Naive thymus-derived CD4-positive, alpha-beta T cell (primary cell): ENCODE measurements at regions not wholly inside any gene's neighbourhood (a gene's known extent, or its start where the extent isn't known, plus 50 kb on each side); places are given as distances from the start of the nearest gene placed in this dataset.

Experiments
- ATAC-seq: fragments of 150-1000 bp; cut with Tn5 transposase; 2 replicates; pipeline ENCODE4 v1.10.0; 2021; ENCODE audit warnings: mild to moderate bottlenecking, moderate library complexity
- CTCF ChIA-PET: fragments of 350-600 bp; sonication (Branson Sonifier 250); formaldehyde crosslinking; loops from one replicate; lab custom pipeline; 2021; ENCODE audit warnings: antibody characterized with exemption; lab: Charles Lee
- POLR2A ChIA-PET: fragments of 350-600 bp; sonication (Branson Sonifier 250); formaldehyde crosslinking; loops from one replicate; lab custom pipeline; 2021; ENCODE audit warnings: antibody characterized with exemption, inconsistent platforms; lab: Charles Lee
- DNase-seq, 9 donors: peaks; one replicate each; pipeline versions ENCODE4 v3.0.0 to v3.0.0-alpha.2; 2020 to 2022; ENCODE audit warnings: mixed read lengths in 1 of 9
- H3K27ac ChIP-seq: one replicate; pipeline ENCODE4 v1.7.0; 2013; ENCODE audit warnings: mild to moderate bottlenecking, low read depth, low read length, moderate library complexity
- H3K27me3 ChIP-seq, 2 donors: one replicate each; pipeline ENCODE4 v1.7.0; 2013; ENCODE audit warnings: low read length in 2 of 2, mild to moderate bottlenecking in 2 of 2, moderate library complexity in 2 of 2; ENCODE audit not compliant: control insufficient read depth in 2 of 2, insufficient read depth in 2 of 2
- H3K36me3 ChIP-seq, 3 experiments: 1 replicate in 2 of 3; 2 replicates in 1 of 3; pipeline ENCODE4 v1.7.0; 2013; ENCODE audit warnings: low read length in 3 of 3, mild to moderate bottlenecking in 3 of 3, moderate library complexity in 1 of 3; ENCODE audit not compliant: insufficient read depth in 3 of 3, control insufficient read depth in 2 of 3
- H3K4me1 ChIP-seq, 2 donors: one replicate each; pipeline ENCODE4 v1.7.0; 2013; ENCODE audit warnings: low read length in 2 of 2, mild to moderate bottlenecking in 2 of 2, moderate library complexity in 1 of 2; ENCODE audit not compliant: control insufficient read depth in 2 of 2, insufficient read depth in 2 of 2
- H3K4me3 ChIP-seq: 2 replicates; pipeline ENCODE4 v1.7.0; 2013; ENCODE audit warnings: mild to moderate bottlenecking, low read length
- H3K9me3 ChIP-seq, 3 experiments: 1 replicate in 2 of 3; 2 replicates in 1 of 3; pipeline ENCODE4 v1.7.0; 2013; ENCODE audit warnings: low read length in 3 of 3; ENCODE audit not compliant: control insufficient read depth in 2 of 3
- H3K27ac Mint-ChIP-seq, 9 donors: one replicate each; pipeline ENCODE4 v1.8.0; 2020 to 2022; ENCODE audit warnings: mixed read lengths in 9 of 9, mild to moderate bottlenecking in 8 of 9, moderate library complexity in 5 of 9, inconsistent platforms in 2 of 9
- H3K27me3 Mint-ChIP-seq, 5 donors: one replicate each; pipeline ENCODE4 v1.8.0; 2021 to 2022; ENCODE audit warnings: mixed read lengths in 5 of 5, mild to moderate bottlenecking in 1 of 5
- H3K36me3 Mint-ChIP-seq, 5 donors: one replicate each; pipeline ENCODE4 v1.8.0; 2020 to 2022; ENCODE audit warnings: mixed read lengths in 5 of 5, mild to moderate bottlenecking in 3 of 5, inconsistent platforms in 1 of 5
- H3K4me1 Mint-ChIP-seq, 7 donors: one replicate each; pipeline ENCODE4 v1.8.0; 2020 to 2022; ENCODE audit warnings: mixed read lengths in 7 of 7, mild to moderate bottlenecking in 3 of 7, inconsistent platforms in 1 of 7
- H3K4me3 Mint-ChIP-seq, 10 donors: one replicate each; pipeline ENCODE4 v1.8.0; 2020 to 2022; ENCODE audit warnings: mild to moderate bottlenecking in 10 of 10, mixed read lengths in 10 of 10, moderate library complexity in 6 of 10, inconsistent platforms in 2 of 10
- H3K9me3 Mint-ChIP-seq, 11 donors: one replicate each; pipeline ENCODE4 v1.8.0; 2020 to 2022; ENCODE audit warnings: mixed read lengths in 11 of 11, mild to moderate bottlenecking in 4 of 11, inconsistent platforms in 1 of 11, moderate library complexity in 1 of 11
- intact Hi-C, 2 donors: fragments of 100-400 bp; cut with micrococcal nuclease; formaldehyde crosslinking; loops; one replicate each; pipeline ENCODE4 v1.15.1; 2023

DNA sequence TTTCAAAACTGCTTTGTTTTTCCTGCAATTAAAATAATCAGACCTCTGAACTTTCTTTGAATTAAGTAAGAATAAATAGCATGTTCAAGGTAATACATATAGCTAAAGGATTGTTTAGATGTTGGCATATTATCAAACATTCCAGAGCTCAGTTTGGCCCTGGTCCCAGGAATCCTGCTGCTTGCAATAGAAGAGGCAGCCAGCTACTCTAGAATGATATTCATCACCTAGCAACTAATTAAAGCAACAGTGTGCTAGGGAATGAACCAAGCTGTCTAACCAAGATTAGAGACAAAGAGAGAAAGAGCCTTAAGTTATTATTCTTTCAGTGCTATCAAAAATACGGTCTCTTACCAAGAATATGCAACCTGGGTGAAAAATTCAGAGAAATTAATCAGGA is 460.9 kb downstream of the GABRG1 start:
- no peaks in the 10 kb centered on the region for H3K27me3 ChIP-seq
- Mint-ChIP-seq H3K9me3 (peaks cover 0 to 13% (median 2%) of the 10 kb centered on the region in 11 donors), H3K36me3 (no peaks in the 10 kb centered on the region), H3K4me1 (no peaks in the 10 kb centered on the region), H3K27ac (no peak overlapping the region), H3K27me3 (no peaks in the 10 kb centered on the region), H3K4me3 (no peak overlapping the region)
- CTCF ChIA-PET: no interaction called here
- DNase-seq (no peak), ATAC-seq (no peak)
- POLR2A ChIA-PET: no interaction called here
- H3K4me3 ChIP-seq: no peak overlapping the region
- H3K4me1 ChIP-seq: no peaks in the 10 kb centered on the region
- intact Hi-C loops: no loop called here
- H3K27ac ChIP-seq: no peak overlapping the region
- no peaks in the 10 kb centered on the region for H3K36me3 ChIP-seq
- H3K9me3 ChIP-seq: no peaks in the 10 kb centered on the region

DNA sequence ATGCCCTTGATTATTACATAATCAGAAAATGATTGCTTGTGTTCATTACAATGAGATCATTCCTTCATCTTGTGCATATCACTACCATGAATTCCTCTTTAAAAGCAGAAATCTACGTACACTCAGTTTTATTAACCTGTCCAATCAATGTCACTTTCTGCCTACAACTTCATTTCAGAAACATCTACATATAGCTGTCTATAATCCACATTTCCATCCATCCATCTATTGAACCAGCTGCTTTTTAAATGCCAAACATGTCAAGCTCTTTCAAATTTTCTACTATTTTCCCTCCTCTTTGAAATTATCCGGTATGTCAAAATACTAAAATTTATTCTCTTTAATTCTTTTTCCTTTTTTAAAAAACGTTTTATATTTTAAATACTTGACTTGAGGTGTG is 462.0 kb downstream of the GABRG1 start:
- H3K4me1 Mint-ChIP-seq: no peaks in the 10 kb centered on the region
- Histone ChIP-seq H3K4me1 (no peaks in the 10 kb centered on the region), H3K27me3 (no peaks in the 10 kb centered on the region), H3K9me3 (no peaks in the 10 kb centered on the region), H3K36me3 (no peaks in the 10 kb centered on the region), H3K27ac (no peak overlapping the region), H3K4me3 (no peak overlapping the region)
- POLR2A ChIA-PET: no interaction called here
- intact Hi-C loops: no loop called here
- CTCF ChIA-PET: no interaction called here
- ATAC-seq (no peak), DNase-seq (no peak)
- peaks cover 0 to 13% (median 2%) of the 10 kb centered on the region in 11 donors for H3K9me3 Mint-ChIP-seq
- H3K4me3 Mint-ChIP-seq: no peak overlapping the region
- no peaks in the 10 kb centered on the region for H3K27me3 Mint-ChIP-seq
- no peaks in the 10 kb centered on the region for H3K36me3 Mint-ChIP-seq
- H3K27ac Mint-ChIP-seq: no peak overlapping the region

DNA sequence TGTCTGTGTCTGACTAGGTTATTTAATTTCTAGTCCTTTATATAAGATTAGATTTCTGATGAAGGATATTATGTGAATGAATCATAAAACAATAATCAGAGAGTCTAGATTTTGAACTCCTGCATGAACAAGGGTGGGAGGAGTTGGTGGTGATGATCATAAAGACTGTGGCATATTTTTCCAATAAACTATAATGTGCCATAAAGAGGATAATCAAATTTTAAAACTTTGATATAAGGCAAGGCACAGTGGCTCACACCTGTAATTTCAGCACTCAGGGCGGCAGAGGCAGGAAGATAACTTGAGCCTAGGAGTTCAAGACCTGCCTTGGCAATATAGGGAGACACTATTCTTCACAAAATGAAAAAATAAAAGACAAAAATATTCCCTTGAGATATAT is 473.3 kb downstream of the GABRG1 start:
- intact Hi-C loops: no loop called here
- Histone ChIP-seq H3K9me3 (no peaks in the 10 kb centered on the region), H3K4me3 (no peak overlapping the region), H3K36me3 (no peaks in the 10 kb centered on the region), H3K4me1 (no peaks in the 10 kb centered on the region), H3K27me3 (no peaks in the 10 kb centered on the region), H3K27ac (no peak overlapping the region)
- DNase-seq (no peak), ATAC-seq (no peak)
- Mint-ChIP-seq H3K27ac (no peak overlapping the region), H3K9me3 (peaks cover 1 to 29% (median 8%) of the 10 kb centered on the region in 11 donors), H3K27me3 (no peaks in the 10 kb centered on the region), H3K4me3 (no peak overlapping the region), H3K36me3 (no peaks in the 10 kb centered on the region), H3K4me1 (no peaks in the 10 kb centered on the region)
- POLR2A ChIA-PET: no interaction called here
- CTCF ChIA-PET: no interaction called here

DNA sequence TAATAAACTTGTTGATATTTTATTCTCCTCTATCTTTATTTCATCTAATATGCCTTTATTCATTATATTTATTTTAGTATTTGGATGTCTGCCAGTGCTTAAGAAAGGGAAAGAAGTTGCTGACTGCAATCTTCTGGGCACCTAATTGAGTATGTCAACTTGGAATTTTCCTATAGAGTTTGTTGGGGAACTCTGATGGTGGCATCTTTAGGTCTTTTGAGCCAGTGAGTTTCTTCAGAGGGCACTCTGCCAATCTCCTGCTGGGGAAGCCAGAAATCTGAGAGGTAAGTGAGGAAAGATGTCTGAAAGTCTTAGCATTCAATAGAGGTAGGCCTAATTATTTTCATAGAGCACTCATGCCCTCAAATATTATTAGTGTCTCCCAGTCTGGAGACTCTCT is 475.0 kb downstream of the GABRG1 start:
- Histone ChIP-seq H3K9me3 (no peaks in the 10 kb centered on the region), H3K36me3 (no peaks in the 10 kb centered on the region), H3K27me3 (no peaks in the 10 kb centered on the region), H3K4me3 (no peak overlapping the region), H3K27ac (no peak overlapping the region), H3K4me1 (no peaks in the 10 kb centered on the region)
- H3K27ac Mint-ChIP-seq: no peak overlapping the region
- H3K4me1 Mint-ChIP-seq: no peaks in the 10 kb centered on the region
- ATAC-seq (no peak), DNase-seq (no peak)
- intact Hi-C loops: no loop called here
- ChIA-PET CTCF (no interaction called here), POLR2A (no interaction called here)
- H3K4me3 Mint-ChIP-seq: no peak overlapping the region
- no peaks in the 10 kb centered on the region for H3K36me3 Mint-ChIP-seq
- H3K9me3 Mint-ChIP-seq: peaks cover 1 to 22% (median 6%) of the 10 kb centered on the region in 11 donors
- no peaks in the 10 kb centered on the region for H3K27me3 Mint-ChIP-seq

DNA sequence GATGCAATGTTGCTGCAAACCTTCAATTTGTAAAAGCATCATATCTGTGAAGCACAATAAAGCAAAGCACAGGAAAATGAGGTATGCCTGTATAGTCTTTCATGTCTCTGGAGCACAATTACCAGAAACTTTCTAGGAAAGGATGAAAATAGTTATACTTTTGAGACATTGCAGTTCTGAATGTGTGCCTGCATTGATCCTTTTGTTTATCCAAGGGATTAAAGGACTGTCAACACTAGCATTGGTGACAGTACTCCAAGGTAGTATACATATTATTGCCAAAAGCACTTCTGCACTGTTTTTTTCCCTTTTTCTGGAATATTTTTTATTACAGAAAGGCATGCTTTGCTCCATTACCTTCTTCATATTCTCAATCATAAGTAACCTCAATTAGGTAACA is 476.0 kb downstream of the GABRG1 start:
- H3K27me3 ChIP-seq: no peaks in the 10 kb centered on the region
- Mint-ChIP-seq H3K4me3 (no peak overlapping the region), H3K27ac (no peak overlapping the region), H3K4me1 (no peaks in the 10 kb centered on the region), H3K36me3 (no peaks in the 10 kb centered on the region), H3K27me3 (no peaks in the 10 kb centered on the region), H3K9me3 (peaks cover 1 to 21% (median 6%) of the 10 kb centered on the region in 11 donors)
- ChIA-PET CTCF (no interaction called here), POLR2A (no interaction called here)
- H3K27ac ChIP-seq: no peak overlapping the region
- H3K4me3 ChIP-seq: no peak overlapping the region
- H3K4me1 ChIP-seq: no peaks in the 10 kb centered on the region
- H3K9me3 ChIP-seq: no peaks in the 10 kb centered on the region
- no peaks in the 10 kb centered on the region for H3K36me3 ChIP-seq
- DNase-seq (no peak), ATAC-seq (no peak)
- intact Hi-C loops: no loop called here

DNA sequence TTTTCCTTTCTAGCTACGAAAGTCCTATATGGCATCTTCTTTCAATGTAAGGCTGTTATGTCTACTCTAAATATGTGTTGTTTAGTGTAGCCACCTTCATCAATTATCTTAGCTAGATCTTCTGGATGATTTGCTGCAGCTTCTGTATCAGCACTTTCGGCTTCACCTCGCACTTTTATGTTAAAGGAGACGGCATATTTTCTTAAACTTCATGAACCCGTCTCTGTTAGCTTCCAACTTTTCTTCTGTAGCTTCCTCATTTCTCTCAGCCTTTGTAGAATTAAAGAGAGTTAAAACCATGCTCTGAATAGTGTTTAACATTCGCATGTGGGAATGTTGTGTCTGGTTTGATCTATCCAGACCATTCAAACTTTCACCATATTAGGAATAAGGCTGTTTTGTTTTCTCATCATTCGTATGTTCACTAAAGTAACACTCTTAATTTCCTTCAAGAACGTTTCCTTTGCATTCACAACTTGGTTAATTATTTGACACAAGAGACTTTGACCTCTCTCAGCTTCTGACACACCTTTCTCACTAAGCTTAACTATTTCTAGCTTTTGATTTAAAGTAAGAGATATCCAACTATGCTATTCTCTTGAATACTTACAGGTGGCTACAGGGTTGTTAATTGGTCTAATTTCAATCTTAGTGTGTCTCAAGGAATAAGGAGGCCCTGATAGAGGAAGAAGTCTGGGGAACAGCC is 476.8 kb downstream of the GABRG1 start:
- intact Hi-C loops: no loop called here
- Histone ChIP-seq H3K36me3 (no peaks in the 10 kb centered on the region), H3K9me3 (no peaks in the 10 kb centered on the region), H3K27ac (no peak overlapping the region), H3K27me3 (no peaks in the 10 kb centered on the region), H3K4me3 (no peak overlapping the region), H3K4me1 (no peaks in the 10 kb centered on the region)
- CTCF ChIA-PET: no interaction called here
- Mint-ChIP-seq H3K27ac (no peak overlapping the region), H3K4me3 (no peak overlapping the region), H3K36me3 (no peaks in the 10 kb centered on the region), H3K9me3 (peaks cover 0 to 24% (median 5%) of the 10 kb centered on the region in 11 donors), H3K27me3 (no peaks in the 10 kb centered on the region), H3K4me1 (no peaks in the 10 kb centered on the region)
- DNase-seq (no peak), ATAC-seq (no peak)
- POLR2A ChIA-PET: no interaction called here

DNA sequence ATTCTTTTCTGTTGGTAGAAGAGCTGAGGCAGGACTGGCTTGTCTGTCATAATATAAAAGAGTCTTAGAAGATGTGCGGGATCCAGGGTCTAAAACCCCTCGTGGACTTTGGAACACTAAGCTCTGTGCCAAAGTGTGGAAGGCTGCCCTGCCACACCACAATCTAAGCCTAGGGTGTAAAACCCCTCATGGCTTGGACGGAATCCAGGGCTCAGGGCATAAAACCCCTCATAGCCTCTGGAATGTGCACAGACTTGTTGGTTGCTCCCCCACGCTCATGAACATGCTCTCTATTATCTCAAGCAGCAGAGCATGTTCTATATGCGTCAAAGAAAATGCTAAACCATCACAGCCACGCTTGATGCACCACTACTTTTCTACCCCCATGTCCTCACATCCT is 483.6 kb downstream of the GABRG1 start:
- H3K27ac ChIP-seq: no peak overlapping the region
- CTCF ChIA-PET: no interaction called here
- Mint-ChIP-seq H3K27me3 (no peaks in the 10 kb centered on the region), H3K36me3 (peaks cover 0 to 3% (median 0%) of the 10 kb centered on the region in 5 donors), H3K9me3 (peaks cover 2 to 20% (median 5%) of the 10 kb centered on the region in 11 donors), H3K27ac (no peak overlapping the region), H3K4me3 (no peak overlapping the region), H3K4me1 (no peaks in the 10 kb centered on the region)
- no peak for ATAC-seq
- H3K36me3 ChIP-seq: no peaks in the 10 kb centered on the region
- DNase-seq: no peak
- intact Hi-C loops: no loop called here
- no peaks in the 10 kb centered on the region for H3K9me3 ChIP-seq
- no peak overlapping the region for H3K4me3 ChIP-seq
- H3K4me1 ChIP-seq: no peaks in the 10 kb centered on the region
- POLR2A ChIA-PET: no interaction called here
- H3K27me3 ChIP-seq: no peaks in the 10 kb centered on the region
